IPS DF 6.9 (cell line): ENCODE measurements at regions not wholly inside any gene's neighbourhood (a gene's known extent, or its start where the extent isn't known, plus 50 kb on each side); places are given as distances from the start of the nearest gene placed in this dataset.
"Not testable (repeated sequence)": the region's sequence is repeated elsewhere in the genome, so short reads cannot be mapped to it uniquely, and the experiment has no call there.

Source experiments
- DNase-seq: peaks from one replicate; pipeline ENCODE4 v3.0.0-alpha.2; 2013; ENCODE audit warnings: low read depth, low spot score
- H3K27ac ChIP-seq: one replicate; pipeline ENCODE4 v1.5.1; 2013; ENCODE audit warnings: low read length, control low read depth
- H3K27me3 ChIP-seq: 2 replicates; pipeline ENCODE4 v1.6.1; 2013; ENCODE audit warnings: mild to moderate bottlenecking, low read length; ENCODE audit not compliant: control insufficient read depth, insufficient read depth
- H3K36me3 ChIP-seq: 2 replicates; pipeline ENCODE4 v1.6.1; 2013; ENCODE audit warnings: low read length; ENCODE audit not compliant: control insufficient read depth, insufficient read depth
- H3K4me1 ChIP-seq: 2 replicates; pipeline ENCODE4 v1.6.1; 2013; ENCODE audit warnings: low read length; ENCODE audit not compliant: control insufficient read depth, insufficient read depth
- H3K4me3 ChIP-seq: 2 replicates; pipeline ENCODE4 v1.5.1; 2013; ENCODE audit warnings: mild to moderate bottlenecking, low read length
- H3K9me3 ChIP-seq: 2 replicates; pipeline ENCODE4 v1.6.1; 2013; ENCODE audit warnings: low read length, inconsistent platforms; ENCODE audit not compliant: control insufficient read depth, insufficient read depth
- WGBS: extraction: QIAGEN DNeasy Blood & Tissue Kit; methylation state at CpG from one replicate; pipeline ENCODE4 v1.1.7; 2013; ENCODE audit warnings: mixed read lengths, missing lambda C conversion rate; ENCODE audit not compliant: insufficient read length, insufficient coverage; 5-methylcytosine and 5-hydroxymethylcytosine counted together

DNA sequence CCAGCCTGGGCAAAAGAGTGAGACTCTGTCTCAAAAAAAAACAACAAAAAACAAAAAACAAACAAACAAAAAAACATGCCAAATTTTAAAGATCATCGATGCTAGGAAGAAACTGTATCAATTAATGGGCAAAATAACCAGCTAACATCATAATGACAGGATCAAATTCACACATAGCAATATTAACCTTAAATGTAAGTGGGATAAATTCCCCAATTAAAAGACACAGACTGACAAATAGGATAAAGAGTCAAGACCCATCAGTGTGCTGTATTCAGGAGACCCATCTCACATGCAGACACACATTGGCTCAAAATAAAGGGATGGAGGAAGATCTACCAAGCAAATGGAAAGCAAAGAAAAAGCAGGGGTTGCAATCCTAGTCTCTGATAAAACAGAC lies 88.4 kb upstream of the TERB2 start:
- no CpG with 5 or more reads among the region's 1 CpG for WGBS
- not testable (repeated sequence) for H3K36me3 ChIP-seq, H3K27me3 ChIP-seq, H3K4me3 ChIP-seq, DNase-seq, H3K4me1 ChIP-seq, H3K27ac ChIP-seq, H3K9me3 ChIP-seq

DNA sequence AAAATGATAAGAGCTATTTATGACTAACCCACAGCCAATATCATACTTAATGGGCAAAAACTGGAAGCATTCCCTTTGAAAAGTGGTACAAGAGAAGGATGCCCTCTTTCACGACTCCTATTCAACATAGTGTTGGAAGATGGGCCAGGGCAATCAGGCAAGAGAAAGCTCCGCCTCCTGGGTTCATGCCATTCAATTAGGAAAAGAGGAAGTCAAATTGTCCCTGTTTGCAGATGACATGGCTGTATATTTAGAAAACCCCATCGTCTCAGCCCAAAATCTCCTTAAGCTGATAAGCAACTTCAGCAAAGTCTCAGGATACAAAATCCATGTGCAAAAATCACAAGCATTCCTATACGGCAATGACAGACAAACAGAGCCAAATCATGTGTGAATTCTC lies 86.4 kb upstream of the TERB2 start:
- not testable (repeated sequence) for H3K4me3 ChIP-seq, DNase-seq, H3K9me3 ChIP-seq, H3K27ac ChIP-seq, H3K4me1 ChIP-seq, H3K27me3 ChIP-seq, H3K36me3 ChIP-seq
- WGBS: no CpG with 5 or more reads among the region's 4 CpGs

DNA sequence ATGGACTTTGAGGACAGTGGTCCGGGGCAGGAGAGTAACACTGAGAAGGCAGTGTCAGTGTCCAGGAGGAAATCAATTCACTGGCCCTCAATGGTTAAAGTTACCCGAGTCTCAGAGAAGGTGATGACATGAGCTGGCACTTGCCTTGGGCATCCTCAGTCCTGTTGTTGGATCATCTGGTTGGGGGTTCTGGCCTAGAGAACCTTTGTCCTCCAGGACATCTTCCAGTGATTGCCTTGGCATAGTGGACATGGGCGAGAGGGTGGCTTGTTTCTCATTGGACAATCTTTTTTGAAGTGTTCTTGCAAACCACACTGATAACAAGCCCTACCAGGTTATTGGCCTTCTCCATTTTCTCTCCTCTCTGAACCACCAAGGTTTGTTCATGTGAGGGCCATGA lies 83.4 kb upstream of the TERB2 start:
- no peak for DNase-seq
- Histone ChIP-seq H3K27me3 (no peaks in the 10 kb centered on the region), H3K36me3 (no peaks in the 10 kb centered on the region), H3K4me3 (no peak overlapping the region), H3K27ac (no peak overlapping the region), H3K4me1 (no peaks in the 10 kb centered on the region), H3K9me3 (no peaks in the 10 kb centered on the region; the same call in 1 of the 2 replicates)
- WGBS: no CpG with 5 or more reads among the region's 3 CpGs

DNA sequence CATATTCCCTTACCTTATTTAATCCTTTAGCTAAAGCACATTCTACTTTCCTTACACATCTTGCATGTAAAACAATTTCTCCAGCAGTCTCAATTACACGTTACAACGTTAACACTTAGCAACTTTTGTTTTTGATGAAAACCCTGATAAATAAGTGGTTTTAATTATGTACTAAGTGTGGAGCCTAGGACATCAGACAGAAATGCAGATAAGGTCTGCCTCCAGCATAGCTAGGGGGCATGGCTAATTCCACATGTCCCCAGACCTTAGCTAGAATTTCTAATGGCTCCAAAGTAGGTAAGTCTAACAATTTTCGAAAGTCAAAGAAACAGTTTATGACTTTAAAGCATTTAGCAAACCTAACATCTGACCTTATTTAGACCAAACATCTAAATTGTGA lies 77.4 kb upstream of the TERB2 start:
- no peaks in the 10 kb centered on the region for H3K4me1 ChIP-seq
- no peak overlapping the region for H3K4me3 ChIP-seq
- peaks cover 3% of the 10 kb centered on the region; the same call in 1 of the 2 replicates for H3K9me3 ChIP-seq
- H3K27ac ChIP-seq: no peak overlapping the region
- no peak for DNase-seq
- no CpG with 5 or more reads among the region's 3 CpGs for WGBS
- H3K36me3 ChIP-seq: no peaks in the 10 kb centered on the region
- no peaks in the 10 kb centered on the region for H3K27me3 ChIP-seq

- H3K36me3 ChIP-seq: no peaks in the 10 kb centered on the region
- no peak overlapping the region for H3K27ac ChIP-seq
- H3K4me3 ChIP-seq: no peak overlapping the region
- H3K4me1 ChIP-seq: no peaks in the 10 kb centered on the region
- no peaks in the 10 kb centered on the region for H3K27me3 ChIP-seq
- whole genome bisulfite sequencing: no CpG with 5 or more reads among the region's 5 CpGs
- peaks cover 3% of the 10 kb centered on the region; the same call in 1 of the 2 replicates for H3K9me3 ChIP-seq
- no peak for DNase-seq
These were observed 74.0 kb upstream of the TERB2 start for GRCh38 chr15:44882499-44882968.

GRCh38 chr15:44883199-44883877 lies 73.1 kb upstream of the TERB2 start:
- Histone ChIP-seq H3K4me1 (no peaks in the 10 kb centered on the region), H3K27ac (no peak overlapping the region), H3K4me3 (no peak overlapping the region), H3K36me3 (no peaks in the 10 kb centered on the region), H3K9me3 (peaks cover 3% of the 10 kb centered on the region; the same call in 1 of the 2 replicates), H3K27me3 (no peaks in the 10 kb centered on the region)
- no peak for DNase-seq
- no CpG with 5 or more reads among the region's 5 CpGs for WGBS

GRCh38 chr15:44898890-44899651 lies 57.4 kb upstream of the TERB2 start:
- H3K4me3 ChIP-seq, H3K9me3 ChIP-seq, H3K27me3 ChIP-seq, DNase-seq, H3K4me1 ChIP-seq, H3K27ac ChIP-seq, H3K36me3 ChIP-seq: not testable (repeated sequence)
- no CpG with 5 or more reads among the region's 4 CpGs for WGBS

- not testable (repeated sequence) for DNase-seq, H3K27me3 ChIP-seq, H3K36me3 ChIP-seq, H3K4me3 ChIP-seq, H3K9me3 ChIP-seq, H3K4me1 ChIP-seq, H3K27ac ChIP-seq
- WGBS: no CpG with 5 or more reads among the region's 2 CpGs
These were observed 56.7 kb upstream of the TERB2 start for GRCh38 chr15:44899775-44900174.

- not testable (repeated sequence) for H3K9me3 ChIP-seq, DNase-seq, H3K27me3 ChIP-seq, H3K4me1 ChIP-seq, H3K36me3 ChIP-seq, H3K4me3 ChIP-seq, H3K27ac ChIP-seq
- WGBS: no CpG with 5 or more reads among the region's 2 CpGs
These were observed 55.7 kb upstream of the TERB2 start for GRCh38 chr15:44900796-44901195.

DNA sequence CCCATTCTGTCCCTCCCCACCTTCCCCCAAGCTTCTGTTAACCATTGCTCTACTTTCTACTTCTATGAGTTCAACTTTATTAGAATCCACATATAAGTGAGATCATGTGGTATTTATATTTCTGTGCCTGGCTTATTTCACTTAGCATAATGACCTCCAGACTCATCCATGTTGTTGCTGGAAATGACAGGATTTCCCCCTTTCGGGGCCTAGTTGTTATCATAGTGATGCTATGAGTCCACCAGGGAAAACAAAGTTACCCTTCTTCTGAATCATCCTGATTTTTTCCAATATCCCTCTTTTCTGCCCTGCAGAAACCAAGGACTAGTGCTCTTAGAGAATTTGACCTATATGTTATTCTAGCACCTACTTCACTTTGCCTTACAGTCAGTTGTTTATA lies 53.2 kb upstream of the TERB2 start:
- no CpG with 5 or more reads among the region's 1 CpG for WGBS
- not testable (repeated sequence) for H3K4me3 ChIP-seq, H3K9me3 ChIP-seq, H3K4me1 ChIP-seq, H3K36me3 ChIP-seq, H3K27me3 ChIP-seq, H3K27ac ChIP-seq, DNase-seq
